CD4-positive, alpha-beta memory T cell (primary cell): ENCODE measurements at regions not wholly inside any gene's neighbourhood (a gene's known extent, or its start where the extent isn't known, plus 50 kb on each side); places are given as distances from the start of the nearest gene placed in this dataset.
"Not testable (repeated sequence)": the region's sequence is repeated elsewhere in the genome, so short reads cannot be mapped to it uniquely, and the experiment has no call there.

Experiments used
- CTCF ChIA-PET: fragments of 350-600 bp; sonication (Branson Sonifier 250); formaldehyde crosslinking; loops from one replicate; lab custom pipeline; 2021; ENCODE audit warnings: inconsistent platforms; ENCODE audit not compliant: partially characterized antibody; lab: Charles Lee
- POLR2A ChIA-PET: fragments of 350-600 bp; sonication (Branson Sonifier 250); formaldehyde crosslinking; loops from one replicate; lab custom pipeline; 2021; ENCODE audit not compliant: partially characterized antibody; lab: Charles Lee
- DNase-seq, 5 donors: peaks; one replicate each; pipeline versions ENCODE4 v3.0.0 to v3.0.0-alpha.2; 2020 to 2022; ENCODE audit warnings: mixed read lengths in 1 of 5
- H3K27ac ChIP-seq: one replicate; pipeline ENCODE4 v1.7.0; 2013; ENCODE audit warnings: low read depth, low read length
- H3K27me3 ChIP-seq: 2 replicates; pipeline ENCODE4 v1.7.0; 2013; ENCODE audit warnings: mild to moderate bottlenecking, low read length, moderate library complexity; ENCODE audit not compliant: insufficient read depth
- H3K36me3 ChIP-seq: 2 replicates; pipeline ENCODE4 v1.7.0; 2013; ENCODE audit warnings: mild to moderate bottlenecking, low read length, moderate library complexity; ENCODE audit not compliant: insufficient read depth
- H3K4me1 ChIP-seq: 2 replicates; pipeline ENCODE4 v1.7.0; 2013; ENCODE audit warnings: mild to moderate bottlenecking, low read length, moderate library complexity; ENCODE audit not compliant: insufficient read depth
- H3K4me3 ChIP-seq, 2 donors: one replicate each; pipeline ENCODE4 v1.7.0; 2013; ENCODE audit warnings: low read length in 2 of 2, mild to moderate bottlenecking in 1 of 2
- H3K9me3 ChIP-seq, 2 donors: one replicate each; pipeline ENCODE4 v1.7.0; 2013; ENCODE audit warnings: low read length in 2 of 2, control low read depth in 1 of 2; ENCODE audit not compliant: control insufficient read depth in 1 of 2
- H3K27ac Mint-ChIP-seq, 7 donors: one replicate each; pipeline ENCODE4 v1.8.0; 2020 to 2021; ENCODE audit warnings: mixed read lengths in 7 of 7, mild to moderate bottlenecking in 6 of 7, inconsistent platforms in 3 of 7, moderate library complexity in 3 of 7
- H3K27me3 Mint-ChIP-seq, 2 donors: one replicate each; pipeline ENCODE4 v1.8.0; 2020 to 2021; ENCODE audit warnings: mixed read lengths in 2 of 2
- H3K36me3 Mint-ChIP-seq, 2 donors: one replicate each; pipeline ENCODE4 v1.8.0; 2020 to 2021; ENCODE audit warnings: mixed read lengths in 2 of 2, inconsistent platforms in 1 of 2, mild to moderate bottlenecking in 1 of 2
- H3K4me1 Mint-ChIP-seq, 4 donors: one replicate each; pipeline ENCODE4 v1.8.0; 2020 to 2021; ENCODE audit warnings: mixed read lengths in 4 of 4, mild to moderate bottlenecking in 1 of 4
- H3K4me3 Mint-ChIP-seq, 8 donors: one replicate each; pipeline ENCODE4 v1.8.0; 2020 to 2021; ENCODE audit warnings: mixed read lengths in 8 of 8, mild to moderate bottlenecking in 7 of 8, moderate library complexity in 6 of 8, inconsistent platforms in 3 of 8
- H3K9me3 Mint-ChIP-seq, 8 donors: one replicate each; pipeline ENCODE4 v1.8.0; 2020 to 2021; ENCODE audit warnings: mixed read lengths in 8 of 8, mild to moderate bottlenecking in 5 of 8, inconsistent platforms in 3 of 8, moderate library complexity in 1 of 8
- intact Hi-C: fragments of 100-400 bp; cut with micrococcal nuclease; formaldehyde crosslinking; loops from one replicate; pipeline ENCODE4 v1.15.1; 2023

DNA sequence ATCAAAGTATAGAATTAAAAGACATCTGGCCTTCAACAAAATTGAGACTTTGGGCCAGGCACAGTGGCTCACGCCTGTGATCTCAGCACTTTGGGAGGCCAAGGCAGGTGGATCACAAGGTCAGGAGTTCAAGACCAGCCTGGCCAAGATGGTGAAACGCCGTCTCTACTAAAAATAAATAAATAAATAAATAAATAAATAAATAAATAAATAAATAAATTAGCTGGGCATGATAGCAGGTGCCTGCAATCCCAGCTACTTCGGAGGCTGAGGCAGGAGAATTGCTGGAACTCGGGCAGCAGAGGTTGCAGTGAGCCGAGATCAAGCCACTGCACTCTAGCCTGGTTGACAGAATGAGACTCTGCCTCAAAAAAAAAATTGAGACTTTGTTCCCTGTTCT lies 225.7 kb downstream of the CENPC start:
- DNase-seq, H3K9me3 ChIP-seq, H3K27ac ChIP-seq, H3K36me3 Mint-ChIP-seq, H3K9me3 Mint-ChIP-seq, H3K4me3 ChIP-seq, POLR2A ChIA-PET, H3K27ac Mint-ChIP-seq, H3K4me1 ChIP-seq, intact Hi-C loops, H3K36me3 ChIP-seq, H3K27me3 Mint-ChIP-seq, H3K4me3 Mint-ChIP-seq, H3K27me3 ChIP-seq, H3K4me1 Mint-ChIP-seq: not testable (repeated sequence)
- CTCF ChIA-PET, result interaction anchor here (1.6 kb wide), 1 partner anchor 8 kb away, joined by 6 read pairs; no protein-coding TSS in a partner anchor

GRCh38 chr4:67300497-67301185 lies 244.7 kb downstream of the CENPC start:
- H3K4me1 Mint-ChIP-seq, DNase-seq, H3K27ac ChIP-seq, intact Hi-C loops, H3K36me3 ChIP-seq, H3K27me3 ChIP-seq, CTCF ChIA-PET, POLR2A ChIA-PET, H3K9me3 Mint-ChIP-seq, H3K4me3 ChIP-seq, H3K27ac Mint-ChIP-seq, H3K27me3 Mint-ChIP-seq, H3K4me1 ChIP-seq, H3K9me3 ChIP-seq, H3K36me3 Mint-ChIP-seq, H3K4me3 Mint-ChIP-seq: not testable (repeated sequence)

GRCh38 chr4:67292636-67293035 lies 252.7 kb downstream of the CENPC start:
- no peaks in the 10 kb centered on the region for H3K4me1 Mint-ChIP-seq
- peaks cover 0 to 4% (median 0%) of the 10 kb centered on the region in 8 donors for H3K9me3 Mint-ChIP-seq
- H3K36me3 Mint-ChIP-seq, result no peaks in the 10 kb centered on the region
- Histone ChIP-seq H3K4me1 (no peaks in the 10 kb centered on the region), H3K36me3 (no peaks in the 10 kb centered on the region), H3K27me3 (no peaks in the 10 kb centered on the region), H3K9me3 (no peaks in the 10 kb centered on the region), H3K4me3 (no peak overlapping the region), H3K27ac (no peak overlapping the region)
- H3K4me3 Mint-ChIP-seq, result no peak overlapping the region
- no peaks in the 10 kb centered on the region for H3K27me3 Mint-ChIP-seq
- no peak overlapping the region for H3K27ac Mint-ChIP-seq
- intact Hi-C loops, result no loop called here
- ChIA-PET POLR2A (no interaction called here), CTCF (no interaction called here)
- no peak for DNase-seq

DNA sequence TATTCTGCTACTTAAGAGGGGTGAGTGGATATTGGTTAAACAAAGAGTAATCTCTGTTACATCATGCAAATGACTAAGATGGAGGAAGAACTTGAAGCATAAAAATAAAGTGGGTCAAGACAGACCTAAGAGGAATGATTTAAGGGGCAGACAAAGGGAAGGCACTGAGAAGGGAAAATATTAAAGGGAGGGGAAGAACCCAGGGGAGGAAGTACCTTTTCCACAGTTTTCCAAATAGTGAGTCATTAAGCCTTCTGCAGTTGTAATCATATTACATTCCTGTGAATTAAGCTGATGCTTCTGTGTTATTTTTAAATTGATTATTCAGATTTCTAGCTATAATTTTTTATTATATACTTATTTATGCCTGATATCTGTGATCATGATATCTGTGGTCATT lies 253.3 kb downstream of the CENPC start:
- H3K9me3 Mint-ChIP-seq, result peaks cover 0 to 4% (median 0%) of the 10 kb centered on the region in 8 donors
- H3K27ac Mint-ChIP-seq, result no peak overlapping the region
- no peak for DNase-seq
- CTCF ChIA-PET, result no interaction called here
- H3K27me3 Mint-ChIP-seq, result no peaks in the 10 kb centered on the region
- intact Hi-C loops, result no loop called here
- no peaks in the 10 kb centered on the region for H3K4me1 ChIP-seq
- H3K9me3 ChIP-seq, result no peaks in the 10 kb centered on the region
- no peak overlapping the region for H3K27ac ChIP-seq
- no peak overlapping the region for H3K4me3 Mint-ChIP-seq
- POLR2A ChIA-PET, result no interaction called here
- no peaks in the 10 kb centered on the region for H3K36me3 Mint-ChIP-seq
- H3K4me3 ChIP-seq, result no peak overlapping the region
- no peaks in the 10 kb centered on the region for H3K36me3 ChIP-seq
- no peaks in the 10 kb centered on the region for H3K4me1 Mint-ChIP-seq
- no peaks in the 10 kb centered on the region for H3K27me3 ChIP-seq

GRCh38 chr4:67291644-67292043 lies 253.7 kb downstream of the CENPC start:
- Histone ChIP-seq H3K9me3 (no peaks in the 10 kb centered on the region), H3K36me3 (no peaks in the 10 kb centered on the region), H3K4me1 (no peaks in the 10 kb centered on the region), H3K27me3 (no peaks in the 10 kb centered on the region), H3K27ac (no peak overlapping the region), H3K4me3 (no peak overlapping the region)
- H3K27ac Mint-ChIP-seq, result no peak overlapping the region
- ChIA-PET CTCF (no interaction called here), POLR2A (no interaction called here)
- H3K4me3 Mint-ChIP-seq, result no peak overlapping the region
- no peaks in the 10 kb centered on the region for H3K4me1 Mint-ChIP-seq
- no peak for DNase-seq
- peaks cover 0 to 4% (median 0%) of the 10 kb centered on the region in 8 donors for H3K9me3 Mint-ChIP-seq
- no peaks in the 10 kb centered on the region for H3K36me3 Mint-ChIP-seq
- no peaks in the 10 kb centered on the region for H3K27me3 Mint-ChIP-seq
- intact Hi-C loops, result no loop called here

- Mint-ChIP-seq H3K27me3 (no peaks in the 10 kb centered on the region), H3K36me3 (no peaks in the 10 kb centered on the region), H3K9me3 (peaks cover 0 to 4% (median 0%) of the 10 kb centered on the region in 8 donors), H3K4me1 (no peaks in the 10 kb centered on the region), H3K4me3 (no peak overlapping the region), H3K27ac (no peak overlapping the region)
- Histone ChIP-seq H3K27ac (no peak overlapping the region), H3K27me3 (no peaks in the 10 kb centered on the region), H3K36me3 (no peaks in the 10 kb centered on the region), H3K9me3 (no peaks in the 10 kb centered on the region), H3K4me3 (no peak overlapping the region), H3K4me1 (no peaks in the 10 kb centered on the region)
- ChIA-PET POLR2A (no interaction called here), CTCF (no interaction called here)
- intact Hi-C loops, result no loop called here
- no peak for DNase-seq
These were observed 256.3 kb downstream of the CENPC start for GRCh38 chr4:67288964-67289363.

DNA sequence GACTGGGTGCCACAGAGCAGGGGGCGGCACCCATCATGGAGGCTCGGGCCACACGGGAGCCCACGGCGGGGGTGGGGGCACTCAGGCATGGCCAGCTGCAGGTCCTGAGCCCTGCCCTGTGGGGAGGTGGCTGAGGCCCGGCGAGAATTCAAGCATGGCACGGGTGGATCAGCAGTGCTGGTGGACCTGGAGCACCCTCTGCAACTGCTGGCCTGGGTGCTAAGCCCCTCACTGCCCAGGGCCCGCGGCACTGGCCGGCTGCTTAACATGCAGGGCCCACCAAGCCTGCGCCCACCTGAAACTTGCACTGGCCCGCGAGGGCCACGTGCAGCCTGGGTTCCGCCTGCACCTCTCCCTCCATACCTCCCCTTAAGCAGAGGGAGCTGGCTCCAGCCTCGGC lies 258.6 kb downstream of the CENPC start:
- ChIA-PET POLR2A (no interaction called here), CTCF (no interaction called here)
- no peak for DNase-seq
- Histone ChIP-seq H3K36me3 (no peaks in the 10 kb centered on the region), H3K9me3 (no peaks in the 10 kb centered on the region), H3K27ac (no peak overlapping the region), H3K27me3 (no peaks in the 10 kb centered on the region), H3K4me3 (no peak overlapping the region), H3K4me1 (no peaks in the 10 kb centered on the region)
- H3K9me3 Mint-ChIP-seq, result peaks cover 0 to 4% (median 0%) of the 10 kb centered on the region in 8 donors
- H3K4me1 Mint-ChIP-seq, result no peaks in the 10 kb centered on the region
- intact Hi-C loops, result no loop called here
- H3K27ac Mint-ChIP-seq, result no peak overlapping the region
- H3K36me3 Mint-ChIP-seq, result no peaks in the 10 kb centered on the region
- no peak overlapping the region for H3K4me3 Mint-ChIP-seq
- no peaks in the 10 kb centered on the region for H3K27me3 Mint-ChIP-seq

- Mint-ChIP-seq H3K36me3 (no peaks in the 10 kb centered on the region), H3K4me3 (no peak overlapping the region), H3K27ac (no peak overlapping the region), H3K4me1 (no peaks in the 10 kb centered on the region), H3K27me3 (no peaks in the 10 kb centered on the region), H3K9me3 (peaks cover 0 to 4% (median 0%) of the 10 kb centered on the region in 8 donors)
- Histone ChIP-seq H3K27me3 (no peaks in the 10 kb centered on the region), H3K36me3 (no peaks in the 10 kb centered on the region), H3K9me3 (no peaks in the 10 kb centered on the region), H3K27ac (no peak overlapping the region), H3K4me3 (no peak overlapping the region), H3K4me1 (no peaks in the 10 kb centered on the region)
- DNase-seq, result no peak
- ChIA-PET POLR2A (no interaction called here), CTCF (no interaction called here)
- intact Hi-C loops, result no loop called here
These were observed 262.6 kb downstream of the CENPC start for GRCh38 chr4:67282749-67283148.
